Parathyroid adenoma (tissue), 2 donors: ENCODE measurements at regions not wholly inside any gene's neighbourhood (a gene's known extent, or its start where the extent isn't known, plus 50 kb on each side); places are given as distances from the start of the nearest gene placed in this dataset.

Source experiments
- H2AFZ ChIP-seq: fragments of 300-600 bp; sonication (generic); one replicate; pipeline ENCODE4 v1.7.0; 2017; ENCODE audit warnings: antibody characterized with exemption, mild to moderate bottlenecking
- H3K27ac ChIP-seq: fragments of 300-600 bp; sonication (generic); one replicate; pipeline ENCODE4 v1.7.0; 2017
- H3K27me3 ChIP-seq: fragments of 300-600 bp; sonication (generic); one replicate; pipeline ENCODE4 v1.7.0; 2017; ENCODE audit warnings: low read length; ENCODE audit not compliant: control insufficient read depth, insufficient read depth
- H3K36me3 ChIP-seq: fragments of 300-600 bp; sonication (generic); one replicate; pipeline ENCODE4 v1.7.0; 2017; ENCODE audit warnings: low read length; ENCODE audit not compliant: control insufficient read depth, insufficient read depth
- H3K4me1 ChIP-seq: fragments of 300-600 bp; sonication (generic); one replicate; pipeline ENCODE4 v1.7.0; 2017; ENCODE audit warnings: control low read depth
- H3K4me2 ChIP-seq: fragments of 300-600 bp; sonication (generic); one replicate; pipeline ENCODE4 v1.7.0; 2017; ENCODE audit warnings: low read length
- H3K4me3 ChIP-seq: fragments of 300-600 bp; sonication (generic); one replicate; pipeline ENCODE4 v1.7.0; 2017; ENCODE audit warnings: low read depth, low read length
- H3K79me2 ChIP-seq: fragments of 300-600 bp; sonication (generic); one replicate; pipeline ENCODE4 v1.7.0; 2017; ENCODE audit warnings: control low read depth
- H3K9ac ChIP-seq: fragments of 300-600 bp; sonication (generic); one replicate; pipeline ENCODE4 v1.7.0; 2017; ENCODE audit warnings: mild to moderate bottlenecking
- H3K9me3 ChIP-seq: fragments of 300-600 bp; sonication (generic); one replicate; pipeline ENCODE4 v1.7.0; 2017; ENCODE audit warnings: low read length; ENCODE audit not compliant: control insufficient read depth
- TF ChIP-seq, protein P1 (sequence below): fragments of 300-600 bp; sonication (generic); IDR thresholded peaks from one replicate; pipeline ENCODE4 v1.7.0; 2017; ENCODE audit warnings: antibody characterized with exemption, mild to moderate bottlenecking
- donor health status: primary hyperparathyroidism.

DNA sequence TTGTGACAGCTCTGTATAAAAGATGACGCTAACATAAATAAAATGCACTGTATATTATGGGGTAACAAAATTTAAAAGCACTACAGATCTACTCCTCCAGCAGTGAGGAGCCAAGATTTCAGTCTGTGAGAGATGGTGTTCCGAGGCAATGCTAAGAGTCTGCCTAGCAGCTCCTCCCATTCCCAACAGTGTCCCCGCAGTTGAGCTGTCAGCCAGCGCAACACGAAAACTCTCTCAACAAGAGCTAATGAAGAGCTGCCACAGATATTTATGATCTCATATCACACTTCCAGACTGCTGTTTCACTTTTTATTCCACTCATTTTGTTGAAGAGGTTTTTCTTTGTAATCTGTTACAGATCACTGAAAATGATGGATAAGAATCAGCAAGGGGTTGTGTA, 53.9 kb upstream of the ESRRG start:
- no peaks in the 10 kb centered on the region for H3K36me3 ChIP-seq
- H3K27me3 ChIP-seq: no peaks in the 10 kb centered on the region
- H3K79me2 ChIP-seq: peaks cover 10% of the 10 kb centered on the region
- no peak overlapping the region for H3K4me2 ChIP-seq
- no peak overlapping the region for H2AFZ ChIP-seq
- no peak overlapping the region for H3K9ac ChIP-seq
- no peak overlapping the region for H3K4me3 ChIP-seq
- no peaks in the 10 kb centered on the region for H3K9me3 ChIP-seq
- no peaks in the 10 kb centered on the region for H3K4me1 ChIP-seq
- no peak overlapping the region for H3K27ac ChIP-seq
- TF ChIP-seq, protein P1, sequence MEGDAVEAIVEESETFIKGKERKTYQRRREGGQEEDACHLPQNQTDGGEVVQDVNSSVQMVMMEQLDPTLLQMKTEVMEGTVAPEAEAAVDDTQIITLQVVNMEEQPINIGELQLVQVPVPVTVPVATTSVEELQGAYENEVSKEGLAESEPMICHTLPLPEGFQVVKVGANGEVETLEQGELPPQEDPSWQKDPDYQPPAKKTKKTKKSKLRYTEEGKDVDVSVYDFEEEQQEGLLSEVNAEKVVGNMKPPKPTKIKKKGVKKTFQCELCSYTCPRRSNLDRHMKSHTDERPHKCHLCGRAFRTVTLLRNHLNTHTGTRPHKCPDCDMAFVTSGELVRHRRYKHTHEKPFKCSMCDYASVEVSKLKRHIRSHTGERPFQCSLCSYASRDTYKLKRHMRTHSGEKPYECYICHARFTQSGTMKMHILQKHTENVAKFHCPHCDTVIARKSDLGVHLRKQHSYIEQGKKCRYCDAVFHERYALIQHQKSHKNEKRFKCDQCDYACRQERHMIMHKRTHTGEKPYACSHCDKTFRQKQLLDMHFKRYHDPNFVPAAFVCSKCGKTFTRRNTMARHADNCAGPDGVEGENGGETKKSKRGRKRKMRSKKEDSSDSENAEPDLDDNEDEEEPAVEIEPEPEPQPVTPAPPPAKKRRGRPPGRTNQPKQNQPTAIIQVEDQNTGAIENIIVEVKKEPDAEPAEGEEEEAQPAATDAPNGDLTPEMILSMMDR: no peak
